ENCODE measurements at regions not wholly inside any gene's neighbourhood (a gene's known extent, or its start where the extent isn't known, plus 50 kb on each side); places are given as distances from the start of the nearest gene placed in this dataset.

DNA sequence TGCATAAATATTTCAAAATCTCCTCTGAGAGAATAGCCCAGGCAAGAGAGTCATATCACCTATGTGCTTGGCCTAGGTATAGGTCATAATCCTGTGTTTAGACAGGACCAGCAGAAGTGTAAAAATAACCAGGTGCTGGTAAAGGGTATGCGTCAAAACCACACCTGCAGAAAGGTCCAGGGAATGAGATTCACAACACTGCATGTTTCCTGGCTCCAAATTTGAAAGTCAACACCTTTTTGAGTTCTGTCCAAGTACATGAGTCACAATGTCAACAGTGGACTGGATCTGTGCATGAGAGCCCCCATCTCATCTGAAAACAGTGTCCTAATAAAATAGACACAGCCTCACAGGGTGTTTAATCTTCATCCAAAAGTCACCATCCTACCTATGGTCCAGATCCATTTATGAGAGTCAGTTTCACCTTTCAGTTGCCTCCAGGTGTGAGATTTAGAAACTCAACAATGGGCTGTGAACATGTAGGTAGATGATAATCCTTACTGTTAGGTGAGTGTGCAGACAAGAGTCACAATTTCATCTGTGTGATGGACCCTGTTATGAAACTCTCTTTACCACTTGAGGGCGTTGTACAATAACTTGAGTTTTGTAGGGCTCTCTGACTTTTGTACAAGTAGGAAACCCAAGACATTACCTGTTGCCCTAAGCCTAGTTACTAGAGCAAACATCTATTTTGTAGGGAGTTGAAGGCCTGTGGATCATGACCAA is 2100.7 kb downstream of the TP53TG3F start:
- DNase-seq (ENCODE audit: low read depth): no peak
- no peak overlapping the region for H3K4me3 ChIP-seq (ENCODE audit: control insufficient read depth, low read depth, low read length)
- TF ChIP-seq, protein P1, sequence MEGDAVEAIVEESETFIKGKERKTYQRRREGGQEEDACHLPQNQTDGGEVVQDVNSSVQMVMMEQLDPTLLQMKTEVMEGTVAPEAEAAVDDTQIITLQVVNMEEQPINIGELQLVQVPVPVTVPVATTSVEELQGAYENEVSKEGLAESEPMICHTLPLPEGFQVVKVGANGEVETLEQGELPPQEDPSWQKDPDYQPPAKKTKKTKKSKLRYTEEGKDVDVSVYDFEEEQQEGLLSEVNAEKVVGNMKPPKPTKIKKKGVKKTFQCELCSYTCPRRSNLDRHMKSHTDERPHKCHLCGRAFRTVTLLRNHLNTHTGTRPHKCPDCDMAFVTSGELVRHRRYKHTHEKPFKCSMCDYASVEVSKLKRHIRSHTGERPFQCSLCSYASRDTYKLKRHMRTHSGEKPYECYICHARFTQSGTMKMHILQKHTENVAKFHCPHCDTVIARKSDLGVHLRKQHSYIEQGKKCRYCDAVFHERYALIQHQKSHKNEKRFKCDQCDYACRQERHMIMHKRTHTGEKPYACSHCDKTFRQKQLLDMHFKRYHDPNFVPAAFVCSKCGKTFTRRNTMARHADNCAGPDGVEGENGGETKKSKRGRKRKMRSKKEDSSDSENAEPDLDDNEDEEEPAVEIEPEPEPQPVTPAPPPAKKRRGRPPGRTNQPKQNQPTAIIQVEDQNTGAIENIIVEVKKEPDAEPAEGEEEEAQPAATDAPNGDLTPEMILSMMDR (conservative IDR thresholded peaks at IDR 0.05; ENCODE audit: control insufficient read depth, insufficient read depth, low read depth, low read length): no peak

DNA sequence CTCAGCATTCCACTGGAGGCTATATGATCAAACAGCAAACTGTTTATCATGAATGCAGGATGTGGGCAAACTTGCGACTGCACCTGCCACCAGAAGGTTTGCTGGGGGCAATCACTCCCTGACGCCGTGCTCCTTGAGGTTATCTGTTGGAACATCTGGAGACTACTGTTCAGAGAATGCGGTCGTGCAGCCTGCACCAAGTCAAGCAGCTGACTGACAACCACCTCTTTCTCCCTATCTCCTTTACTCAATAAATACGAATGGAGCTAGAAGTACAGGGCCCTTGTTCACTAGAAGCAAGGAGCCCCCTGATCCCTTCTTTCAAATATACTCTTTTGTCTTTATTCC is 2101.2 kb downstream of the TP53TG3F start:
- TF ChIP-seq, protein P1 (conservative IDR thresholded peaks at IDR 0.05; ENCODE audit: control insufficient read depth, insufficient read depth, low read depth, low read length): no peak
- H3K4me3 ChIP-seq (ENCODE audit: control insufficient read depth, low read depth, low read length): no peak overlapping the region

DNA sequence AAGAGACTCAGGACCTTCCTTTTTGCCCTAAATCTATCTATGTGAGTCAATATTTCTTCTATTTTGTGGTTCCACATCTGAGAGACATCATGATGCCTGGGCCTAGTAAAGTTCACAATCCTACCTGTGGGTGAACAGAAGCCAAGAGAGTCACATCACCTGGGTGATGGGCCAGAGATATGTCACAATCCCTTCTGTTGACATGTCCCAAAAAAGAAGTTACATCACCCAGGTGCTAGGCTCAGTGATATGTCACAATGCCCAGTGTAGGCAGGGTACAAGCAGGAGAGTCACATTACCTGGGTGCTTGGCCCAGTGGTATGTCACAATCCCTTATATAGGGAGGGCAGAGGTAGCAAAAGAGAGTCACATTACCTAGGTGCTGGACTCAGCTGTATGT is 2101.9 kb downstream of the TP53TG3F start:
- TF ChIP-seq, protein P1 (conservative IDR thresholded peaks at IDR 0.05; ENCODE audit: control insufficient read depth, insufficient read depth, low read depth, low read length): no peak
- H3K4me3 ChIP-seq (ENCODE audit: control insufficient read depth, low read depth, low read length): no peak overlapping the region
- no peak for DNase-seq (ENCODE audit: low read depth)

More for the DNA sequence above, 2101.2 kb downstream of the TP53TG3F start:
- no peak for DNase-seq (ENCODE audit: low read depth)

DNA sequence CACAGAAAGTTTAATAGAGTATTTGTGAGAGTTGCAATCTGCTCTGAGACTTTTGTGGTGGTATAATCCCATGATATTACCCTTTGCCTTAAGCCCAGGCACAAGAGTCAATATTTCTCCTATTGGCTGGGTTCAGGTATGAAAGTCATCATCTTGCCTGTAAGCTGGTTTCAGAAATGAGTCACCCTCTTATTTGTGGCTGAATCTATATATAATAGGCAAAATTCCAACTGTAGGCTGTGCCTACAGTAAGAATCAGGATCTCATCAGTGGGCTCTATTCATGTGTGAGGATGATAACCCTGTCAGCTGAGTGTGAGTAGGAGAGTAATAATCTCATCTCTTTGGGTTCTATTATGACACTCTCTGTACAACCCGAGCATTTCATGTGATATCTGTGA is 2103.1 kb downstream of the TP53TG3F start:
- TF ChIP-seq, protein P1 (conservative IDR thresholded peaks at IDR 0.05; ENCODE audit: control insufficient read depth, insufficient read depth, low read depth, low read length): no peak
- DNase-seq (ENCODE audit: low read depth): no peak
- H3K4me3 ChIP-seq (ENCODE audit: control insufficient read depth, low read depth, low read length): no peak overlapping the region

DNA sequence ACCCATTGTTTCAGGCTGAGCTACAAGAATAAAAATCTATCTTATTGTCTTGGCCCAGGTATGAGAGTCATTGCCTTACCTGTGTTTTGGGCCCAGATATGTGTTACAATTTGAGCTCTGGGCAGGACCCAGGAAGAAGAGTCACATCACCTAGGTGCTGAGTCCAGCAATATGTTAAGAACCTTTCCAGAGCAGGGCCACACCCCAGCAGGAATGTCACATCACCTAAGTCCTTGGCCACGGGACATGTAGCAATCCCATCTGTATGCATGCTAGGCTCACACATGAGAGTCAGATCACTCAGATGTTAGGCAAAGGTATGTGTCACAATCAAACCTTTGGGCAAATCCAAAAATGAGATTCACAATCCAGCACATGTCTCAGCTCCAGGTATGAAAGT is 2103.5 kb downstream of the TP53TG3F start:
- no peak for DNase-seq (ENCODE audit: low read depth)
- TF ChIP-seq, protein P1 (conservative IDR thresholded peaks at IDR 0.05; ENCODE audit: control insufficient read depth, insufficient read depth, low read depth, low read length): no peak
- H3K4me3 ChIP-seq (ENCODE audit: control insufficient read depth, low read depth, low read length): no peak overlapping the region

DNA sequence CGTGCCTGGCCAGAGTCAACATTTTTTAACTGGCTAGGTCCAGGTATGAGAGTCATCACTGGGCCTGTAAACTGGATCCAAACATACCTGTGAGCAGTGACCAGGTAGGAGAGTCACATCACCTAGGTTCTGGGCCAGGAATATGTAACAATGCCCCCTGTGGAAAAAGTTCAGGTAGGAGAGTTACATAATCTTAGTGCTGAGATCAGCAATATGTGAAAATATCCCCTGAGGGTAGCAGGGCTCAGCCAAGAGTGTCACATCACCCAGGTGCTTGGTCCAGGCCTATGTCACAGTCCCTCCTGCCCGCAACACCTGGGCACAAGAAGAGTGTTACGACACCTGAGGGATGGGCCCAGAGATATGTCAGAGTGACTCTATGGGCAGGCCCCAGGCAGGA is 2104.7 kb downstream of the TP53TG3F start:
- DNase-seq (ENCODE audit: low read depth): no peak
- H3K4me3 ChIP-seq (ENCODE audit: control insufficient read depth, low read depth, low read length): no peak overlapping the region
- TF ChIP-seq, protein P1 (conservative IDR thresholded peaks at IDR 0.05; ENCODE audit: control insufficient read depth, insufficient read depth, low read depth, low read length): no peak

DNA sequence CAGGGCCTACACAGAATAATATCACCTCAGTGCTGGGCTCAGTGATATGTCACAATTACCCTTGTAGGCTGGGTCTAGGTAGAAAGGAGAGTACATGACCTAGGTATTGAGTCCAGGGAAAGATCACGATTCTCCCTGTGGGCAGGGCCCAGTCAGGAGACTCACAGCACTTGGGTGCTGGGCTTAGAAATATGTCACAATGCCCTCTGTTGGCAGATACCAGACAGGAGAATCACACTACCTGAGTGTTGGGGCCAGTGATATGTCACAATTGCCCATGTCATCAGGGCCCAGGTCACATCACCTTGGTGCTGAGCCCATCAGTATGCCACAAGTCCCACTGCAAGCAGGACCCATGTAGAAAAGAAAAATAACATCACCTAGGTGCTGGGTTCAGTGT is 2105.5 kb downstream of the TP53TG3F start:
- DNase-seq (ENCODE audit: low read depth): no peak
- TF ChIP-seq, protein P1 (conservative IDR thresholded peaks at IDR 0.05; ENCODE audit: control insufficient read depth, insufficient read depth, low read depth, low read length): no peak
- H3K4me3 ChIP-seq (ENCODE audit: control insufficient read depth, low read depth, low read length): no peak overlapping the region

Measured in fibroblast of mammary gland (primary cell).